Endothelial cell of umbilical vein (primary cell): ENCODE measurements at regions not wholly inside any gene's neighbourhood (a gene's known extent, or its start where the extent isn't known, plus 50 kb on each side); places are given as distances from the start of the nearest gene placed in this dataset.

Experiments used
- BruUV-seq: library from RNA; stranded (reverse); fragments of 400-500 nt; replicated peaks from 2 replicates; lab custom pipeline; 2021; lab: Mats Ljungman, UMichigan
- CTCF ChIA-PET: fragments of 300-600, 350-600 bp; sonication (Branson Sonifier 250); formaldehyde crosslinking; loops from one replicate; lab custom pipeline; 2021; ENCODE audit warnings: antibody characterized with exemption, inconsistent platforms; lab: Charles Lee
- POLR2A ChIA-PET: fragments of 300-600, 350-600 bp; sonication (Branson Sonifier 250); formaldehyde crosslinking; loops from one replicate; lab custom pipeline; 2021; ENCODE audit warnings: antibody characterized with exemption, inconsistent platforms; lab: Charles Lee
- DNase-seq: peaks from one replicate; pipeline ENCODE4 v3.0.0-alpha.2; 2011; ENCODE audit warnings: low read depth, low spot score
- FAIRE-seq: peaks from 2 replicates; lab custom pipeline; 2011; peaks lifted over from hg19 to GRCh38; lab: Jason Lieb, UNC
- H2AFZ ChIP-seq: 2 replicates; pipeline ENCODE4 v1.6.0; 2012; ENCODE audit warnings: low read depth, low read length, control low read depth, inconsistent platforms
- H3K27ac ChIP-seq: 2 replicates; pipeline ENCODE4 v1.5.1; 2011; ENCODE audit warnings: low read depth, mild to moderate bottlenecking, control low read depth, low read length, moderate library complexity; ENCODE audit not compliant: insufficient read depth
- H3K27me3 ChIP-seq, 2 experiments: 2 replicates each; pipeline versions ENCODE4 v1.6.0 to v1.6.1; 2011; ENCODE audit warnings: low read length in 2 of 2, mixed read lengths in 1 of 2; ENCODE audit not compliant: control insufficient read depth in 2 of 2, insufficient read depth in 2 of 2
- H3K36me3 ChIP-seq, 2 experiments: 2 replicates in 1 of 2; 3 replicates in 1 of 2; pipeline ENCODE4 v1.5.1; 2011; ENCODE audit warnings: low read length in 2 of 2, mild to moderate bottlenecking in 1 of 2, moderate library complexity in 1 of 2; ENCODE audit not compliant: control insufficient read depth in 2 of 2, insufficient read depth in 2 of 2; ENCODE audit errors: extremely low read depth in 1 of 2
- H3K4me1 ChIP-seq: 3 replicates; pipeline ENCODE4 v1.5.1; 2011; ENCODE audit warnings: mild to moderate bottlenecking, low read length; ENCODE audit not compliant: control insufficient read depth, insufficient read depth; ENCODE audit errors: extremely low read depth
- H3K4me2 ChIP-seq: 2 replicates; pipeline ENCODE4 v1.6.1; 2011; ENCODE audit warnings: low read length, control low read depth, mixed read lengths; ENCODE audit not compliant: insufficient read depth
- H3K4me3 ChIP-seq, 3 experiments: fragments of 200-600 bp in 1 of 3; sonication (generic), shearing (Covaris generic) in 1 of 3; replicated peaks in 1 of 3; 2 replicates each; pipeline ENCODE4 v1.5.1; 2011 to 2016; ENCODE audit warnings: control low read depth in 3 of 3, low read length in 3 of 3, mild to moderate bottlenecking in 2 of 3, inconsistent platforms in 1 of 3, low read depth in 1 of 3, moderate library complexity in 1 of 3; ENCODE audit not compliant: insufficient read depth in 1 of 3
- H3K79me2 ChIP-seq: 2 replicates; pipeline ENCODE4 v1.6.0; 2012; ENCODE audit warnings: low read length, inconsistent platforms; ENCODE audit not compliant: control insufficient read depth, insufficient read depth
- H3K9ac ChIP-seq: replicated peaks from 2 replicates; pipeline ENCODE3; 2011; ENCODE audit warnings: low read length, control low read depth; ENCODE audit not compliant: insufficient read depth; ENCODE audit errors: extremely low read depth
- H3K9me1 ChIP-seq: replicated peaks from 3 replicates; pipeline ENCODE4 v1.6.0; 2011; ENCODE audit warnings: mild to moderate bottlenecking, low read length; ENCODE audit not compliant: control insufficient read depth, insufficient read depth; ENCODE audit errors: extremely low read depth
- H3K9me3 ChIP-seq: replicated peaks from 2 replicates; pipeline ENCODE4 v1.5.1; 2012; ENCODE audit warnings: low read length, inconsistent platforms; ENCODE audit not compliant: control insufficient read depth, insufficient read depth
- H4K20me1 ChIP-seq: replicated peaks from 2 replicates; pipeline ENCODE3; 2011; ENCODE audit warnings: mild to moderate bottlenecking, low read length; ENCODE audit not compliant: control insufficient read depth, insufficient read depth; ENCODE audit errors: extremely low read depth
- EZH2 ChIP-seq: IDR thresholded peaks from 2 replicates; pipeline ENCODE4 v1.6.1; 2012; ENCODE audit warnings: borderline replicate concordance, low read depth, mild to moderate bottlenecking, moderate library complexity, low read length, inconsistent platforms; ENCODE audit not compliant: severe bottlenecking
- FOS ChIP-seq: IDR thresholded peaks from 2 replicates; pipeline ENCODE4 v1.6.1; 2011; ENCODE audit warnings: mild to moderate bottlenecking, low read length, moderate library complexity, borderline replicate concordance; ENCODE audit not compliant: insufficient read depth
- GATA2 ChIP-seq: IDR thresholded peaks from 2 replicates; pipeline ENCODE4 v1.7.0; 2011; ENCODE audit warnings: low read depth, mild to moderate bottlenecking, moderate library complexity, mixed read lengths, low read length; ENCODE audit not compliant: insufficient read length, insufficient read depth
- JUN ChIP-seq: IDR thresholded peaks from 2 replicates; pipeline ENCODE4 v1.6.1; 2011; ENCODE audit warnings: borderline replicate concordance, low read depth; ENCODE audit not compliant: insufficient read length, insufficient read depth
- MYC ChIP-seq: IDR thresholded peaks from one replicate; pipeline ENCODE4 v1.6.1; 2011; ENCODE audit warnings: mild to moderate bottlenecking, low read depth, low read length
- POLR2A ChIP-seq: IDR thresholded peaks from 2 replicates; pipeline ENCODE4 v1.6.1; 2012; ENCODE audit warnings: low read depth, mild to moderate bottlenecking, control low read depth, low read length
- POLR2AphosphoS5 ChIP-seq: IDR thresholded peaks from 2 replicates; pipeline ENCODE4 v1.6.1; 2012; ENCODE audit warnings: low read depth, mild to moderate bottlenecking, control low read depth, low read length, moderate library complexity; ENCODE audit not compliant: insufficient read depth
- dilution Hi-C: fragments of 300-500 bp; cut with MboI; formaldehyde crosslinking; loops from one replicate; pipeline ENCODE4 v1.15.0; 2019; ENCODE audit warnings: low sequenced_read_pairs; ENCODE audit not compliant: extremely low pct_ligation_motif_present
- intact Hi-C: fragments of 100-400 bp; cut with micrococcal nuclease; formaldehyde crosslinking; loops from one replicate; pipeline ENCODE4 v1.10.0; 2022
- TF ChIP-seq, protein P1 (sequence below), 2 donors: IDR thresholded peaks; 1 replicate in 1 of 2; 2 replicates in 1 of 2; pipeline ENCODE4 v1.5.1; 2011; ENCODE audit warnings: low read length in 2 of 2, mild to moderate bottlenecking in 2 of 2, moderate library complexity in 2 of 2, control low read depth in 1 of 2, inconsistent platforms in 1 of 2, low read depth in 1 of 2; ENCODE audit not compliant: insufficient read depth in 1 of 2; ENCODE audit errors: extremely low read depth in 1 of 2
- TF ChIP-seq, protein P2 (sequence below): IDR thresholded peaks from 2 replicates; pipeline ENCODE4 v1.6.1; 2011; ENCODE audit not compliant: insufficient read depth, insufficient read length

DNA sequence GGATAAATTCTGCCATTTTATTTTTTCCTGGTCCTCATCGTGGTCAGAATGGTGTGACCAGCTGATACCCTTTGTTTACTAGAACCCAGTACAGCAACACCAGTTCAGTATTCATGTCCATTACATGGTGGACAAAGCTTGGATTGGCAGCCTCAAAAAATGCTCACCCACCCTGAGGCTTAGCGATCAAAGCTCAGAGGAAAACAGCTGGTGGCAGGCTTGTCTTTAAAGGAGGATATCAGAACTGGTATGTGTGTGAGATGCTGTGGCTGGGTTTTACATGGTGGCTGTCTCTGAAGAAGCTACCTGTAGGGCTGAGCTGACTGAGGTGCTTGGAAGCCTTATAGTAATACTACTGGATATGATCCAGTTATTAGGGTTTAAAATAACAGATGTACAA is 471.1 kb upstream of the MEX3C start:
- Histone ChIP-seq H3K4me1 (no peaks in the 10 kb centered on the region), H3K36me3 (no peaks in the 10 kb centered on the region), H3K9me1 (no peaks in the 10 kb centered on the region), H3K9me3 (no peaks in the 10 kb centered on the region), H3K9ac (no peak overlapping the region), H2AFZ (no peak overlapping the region), H3K27ac (no peak overlapping the region), H3K4me2 (no peak overlapping the region), H3K4me3 (no peak overlapping the region), H3K27me3 (no peaks in the 10 kb centered on the region), H4K20me1 (no peaks in the 10 kb centered on the region), H3K79me2 (no peaks in the 10 kb centered on the region)
- intact Hi-C loops (no loop called here), dilution Hi-C loops (no loop called here)
- BruUV-seq, result no TSS peak
- no peak for DNase-seq
- FAIRE-seq, result no peak
- ChIA-PET POLR2A (no interaction called here), CTCF (interaction anchor here (1.2 to 1.4 kb wide), 2 partner anchors 13 to 558 kb away, joined by 4 to 5 read pairs; no protein-coding TSS in a partner anchor)
- TF ChIP-seq FOS, result no peak
- no peak for TF ChIP-seq POLR2AphosphoS5
- TF ChIP-seq, protein P1, sequence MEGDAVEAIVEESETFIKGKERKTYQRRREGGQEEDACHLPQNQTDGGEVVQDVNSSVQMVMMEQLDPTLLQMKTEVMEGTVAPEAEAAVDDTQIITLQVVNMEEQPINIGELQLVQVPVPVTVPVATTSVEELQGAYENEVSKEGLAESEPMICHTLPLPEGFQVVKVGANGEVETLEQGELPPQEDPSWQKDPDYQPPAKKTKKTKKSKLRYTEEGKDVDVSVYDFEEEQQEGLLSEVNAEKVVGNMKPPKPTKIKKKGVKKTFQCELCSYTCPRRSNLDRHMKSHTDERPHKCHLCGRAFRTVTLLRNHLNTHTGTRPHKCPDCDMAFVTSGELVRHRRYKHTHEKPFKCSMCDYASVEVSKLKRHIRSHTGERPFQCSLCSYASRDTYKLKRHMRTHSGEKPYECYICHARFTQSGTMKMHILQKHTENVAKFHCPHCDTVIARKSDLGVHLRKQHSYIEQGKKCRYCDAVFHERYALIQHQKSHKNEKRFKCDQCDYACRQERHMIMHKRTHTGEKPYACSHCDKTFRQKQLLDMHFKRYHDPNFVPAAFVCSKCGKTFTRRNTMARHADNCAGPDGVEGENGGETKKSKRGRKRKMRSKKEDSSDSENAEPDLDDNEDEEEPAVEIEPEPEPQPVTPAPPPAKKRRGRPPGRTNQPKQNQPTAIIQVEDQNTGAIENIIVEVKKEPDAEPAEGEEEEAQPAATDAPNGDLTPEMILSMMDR (IDR thresholded peaks at IDR 0.05; ENCODE audit: extremely low read depth in 1 of 2, insufficient read depth in 1 of 2, low read depth in 1 of 2, low read length in 2 of 2), result no peak
- no peak for TF ChIP-seq GATA2
- no peak for TF ChIP-seq MYC
- TF ChIP-seq EZH2, result no peak
- TF ChIP-seq POLR2A, result no peak
- TF ChIP-seq JUN, result no peak
- TF ChIP-seq, protein P2, sequence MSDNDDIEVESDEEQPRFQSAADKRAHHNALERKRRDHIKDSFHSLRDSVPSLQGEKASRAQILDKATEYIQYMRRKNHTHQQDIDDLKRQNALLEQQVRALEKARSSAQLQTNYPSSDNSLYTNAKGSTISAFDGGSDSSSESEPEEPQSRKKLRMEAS, result no peak
